Gastroesophageal sphincter (tissue), 3 donors: ENCODE measurements at regions not wholly inside any gene's neighbourhood (a gene's known extent, or its start where the extent isn't known, plus 50 kb on each side); places are given as distances from the start of the nearest gene placed in this dataset.

Experiments
- CTCF ChIP-seq, 4 experiments: fragments of 200-600 bp in 2 of 4; fragments of 450-650 bp in 2 of 4; sonication (generic) in 1 of 4; IDR thresholded peaks; one replicate each; pipeline ENCODE4 v1.5.1; 2017 to 2019; ENCODE audit warnings: antibody characterized with exemption in 4 of 4, mild to moderate bottlenecking in 2 of 4, moderate library complexity in 2 of 4
- EP300 ChIP-seq: sonication (generic); formaldehyde crosslinking; IDR thresholded peaks from one replicate; pipeline ENCODE4 v1.6.1; 2017; ENCODE audit warnings: antibody characterized with exemption, mild to moderate bottlenecking
- POLR2A ChIP-seq, 2 donors: fragments of 450-650 bp; IDR thresholded peaks; one replicate each; pipeline ENCODE4 v1.6.1; 2017; ENCODE audit warnings: antibody characterized with exemption in 2 of 2, mild to moderate bottlenecking in 2 of 2, moderate library complexity in 1 of 2
- POLR2AphosphoS5 ChIP-seq: sonication (generic); formaldehyde crosslinking; IDR thresholded peaks from one replicate; pipeline ENCODE4 v1.6.1; 2017; ENCODE audit warnings: antibody characterized with exemption

- no peak for TF ChIP-seq CTCF (IDR thresholded peaks at IDR 0.05)
- no peak for TF ChIP-seq POLR2A (IDR thresholded peaks at IDR 0.05)
- TF ChIP-seq POLR2AphosphoS5 = no peak
- no peak for TF ChIP-seq EP300
Observed at GRCh38 chr4:34261799-34262314, 1982.5 kb downstream of the ARAP2 start.
